ENCODE measurements at regions not wholly inside any gene's neighbourhood (a gene's known extent, or its start where the extent isn't known, plus 50 kb on each side); places are given as distances from the start of the nearest gene placed in this dataset.

- TF ChIP-seq CTCF (IDR thresholded peaks at IDR 0.05; ENCODE audit: low read depth, low read length): no peak
- no peak for TF ChIP-seq EZH2phosphoT487 (IDR thresholded peaks at IDR 0.05; ENCODE audit: low read depth)
These were observed 563.9 kb downstream of the SLC16A7 start for GRCh38 chr12:60159761-60160160.

All from OCI-LY3 (cell line).